Caco-2 (cell line): ENCODE measurements at regions not wholly inside any gene's neighbourhood (a gene's known extent, or its start where the extent isn't known, plus 50 kb on each side); places are given as distances from the start of the nearest gene placed in this dataset.

Source experiments
- BruUV-seq: library from RNA; stranded (reverse); fragments of 400-500 nt; replicated peaks from 2 replicates; lab custom pipeline; 2021; lab: Mats Ljungman, UMichigan
- CTCF ChIA-PET: fragments of 300-600 bp; sonication (Branson Sonifier 250); formaldehyde crosslinking; loops from one replicate; lab custom pipeline; 2022; ENCODE audit warnings: antibody characterized with exemption; lab: Charles Lee
- POLR2A ChIA-PET: fragments of 300-600 bp; sonication (Branson Sonifier 250); formaldehyde crosslinking; loops from one replicate; lab custom pipeline; 2022; ENCODE audit warnings: antibody characterized with exemption; lab: Charles Lee
- DNase-seq, 2 experiments: peaks; one replicate each; pipeline versions ENCODE4 v3.0.0 to v3.0.0-alpha.2; 2020 to 2022
- H3K27me3 ChIP-seq: replicated peaks from 2 replicates; pipeline ENCODE4 v1.6.0; 2011; ENCODE audit warnings: low read length; ENCODE audit not compliant: control insufficient read depth, insufficient read depth
- H3K36me3 ChIP-seq: 2 replicates; pipeline ENCODE4 v1.5.1; 2011; ENCODE audit warnings: low read length; ENCODE audit not compliant: control insufficient read depth, insufficient read depth
- H3K4me1 ChIP-seq: fragments of 250-450 bp; sonication (Bioruptor Pico); 2 replicates; pipeline ENCODE4 v1.5.1; 2020; ENCODE audit warnings: mild to moderate bottlenecking
- H3K4me3 ChIP-seq: 2 replicates; pipeline ENCODE4 v1.5.1; 2011; ENCODE audit warnings: low read depth, mild to moderate bottlenecking, control low read depth, low read length
- H3K9me3 ChIP-seq: fragments of 250-450 bp; sonication (Bioruptor Pico); 2 replicates; pipeline ENCODE4 v1.5.1; 2020; ENCODE audit warnings: mild to moderate bottlenecking, moderate library complexity
- H3K27ac Mint-ChIP-seq: one replicate; pipeline ENCODE4 v1.8.0; 2022; ENCODE audit warnings: mixed read lengths; ENCODE audit not compliant: unreplicated experiment
- H3K27me3 Mint-ChIP-seq: one replicate; pipeline ENCODE4 v1.8.0; 2022; ENCODE audit warnings: mixed read lengths; ENCODE audit not compliant: insufficient read depth, unreplicated experiment
- H3K36me3 Mint-ChIP-seq: one replicate; pipeline ENCODE4 v1.8.0; 2022; ENCODE audit warnings: mild to moderate bottlenecking, mixed read lengths; ENCODE audit not compliant: insufficient read depth, unreplicated experiment
- H3K4me1 Mint-ChIP-seq: one replicate; pipeline ENCODE4 v1.8.0; 2022; ENCODE audit warnings: low read depth, mixed read lengths; ENCODE audit not compliant: unreplicated experiment
- H3K4me3 Mint-ChIP-seq: one replicate; pipeline ENCODE4 v1.8.0; 2022; ENCODE audit warnings: mild to moderate bottlenecking, moderate library complexity, mixed read lengths; ENCODE audit not compliant: unreplicated experiment
- H3K9me3 Mint-ChIP-seq: one replicate; pipeline ENCODE4 v1.8.0; 2022; ENCODE audit warnings: mixed read lengths; ENCODE audit not compliant: unreplicated experiment
- CTCF ChIP-seq, 2 experiments: fragments of 200-600 bp in 1 of 2; IDR thresholded peaks; 1 replicate in 1 of 2; 2 replicates in 1 of 2; pipeline versions ENCODE4 v1.5.1 to v1.8.0; 2011 to 2022; ENCODE audit warnings: antibody characterized with exemption in 1 of 2, control low read depth in 1 of 2, inconsistent platforms in 1 of 2, low read depth in 1 of 2, low read length in 1 of 2, mild to moderate bottlenecking in 1 of 2, moderate library complexity in 1 of 2; ENCODE audit not compliant: insufficient read depth in 1 of 2, severe bottlenecking in 1 of 2, unreplicated experiment in 1 of 2
- intact Hi-C: fragments of 100-400 bp; cut with micrococcal nuclease; formaldehyde crosslinking; loops from one replicate; pipeline ENCODE4 v1.10.0; 2022; ENCODE audit not compliant: unreplicated experiment

GRCh38 chr11:37378958-37379357, 780.9 kb upstream of the RAG2 start:
- Histone ChIP-seq H3K36me3 (no peaks in the 10 kb centered on the region), H3K9me3 (peaks cover 5% of the 10 kb centered on the region; the same call in 1 of the 2 replicates), H3K27me3 (no peaks in the 10 kb centered on the region), H3K4me1 (no peaks in the 10 kb centered on the region), H3K4me3 (no peak overlapping the region)
- ChIA-PET CTCF (no interaction called here), POLR2A (no interaction called here)
- Mint-ChIP-seq H3K4me3 (no peak overlapping the region), H3K27me3 (no peaks in the 10 kb centered on the region), H3K9me3 (peaks cover 39% of the 10 kb centered on the region), H3K36me3 (no peaks in the 10 kb centered on the region), H3K4me1 (no peaks in the 10 kb centered on the region), H3K27ac (no peak overlapping the region)
- no TSS peak for BruUV-seq
- no peak for TF ChIP-seq CTCF (IDR thresholded peaks at IDR 0.05; ENCODE audit: insufficient read depth in 1 of 2, low read depth in 1 of 2, low read length in 1 of 2, severe bottlenecking in 1 of 2, unreplicated experiment in 1 of 2)
- DNase-seq, result no peak
- intact Hi-C loops, result no loop called here

DNA sequence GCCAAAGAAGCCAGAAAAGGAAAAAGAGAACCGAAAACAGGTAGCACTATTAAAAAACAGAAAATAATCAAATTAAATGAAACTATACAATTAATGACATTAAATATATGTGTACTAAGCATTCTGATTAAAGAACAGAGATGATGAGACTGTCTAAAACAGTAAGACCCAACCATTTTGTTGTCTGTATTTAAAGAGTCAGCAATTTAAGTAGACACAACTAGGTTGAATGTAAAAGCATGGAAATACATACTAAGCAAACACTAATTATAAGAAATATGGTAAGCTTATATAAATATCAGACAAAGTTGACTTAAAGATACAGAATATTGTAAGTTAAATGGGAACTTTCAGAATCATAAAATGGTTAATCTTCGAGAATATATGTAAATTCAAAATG, 774.6 kb upstream of the RAG2 start:
- 0 out of 2 replicates have a peak, but pooled peaks cover 5% of the 10 kb centered on the region for H3K9me3 ChIP-seq
- DNase-seq, result no peak
- no peaks in the 10 kb centered on the region for H3K27me3 ChIP-seq
- no peaks in the 10 kb centered on the region for H3K4me1 Mint-ChIP-seq
- ChIA-PET POLR2A (no interaction called here), CTCF (interaction anchor here (0.6 kb wide), 1 partner anchor 453 kb away, joined by 3 read pairs; no protein-coding TSS in a partner anchor)
- no peaks in the 10 kb centered on the region for H3K4me1 ChIP-seq
- no peaks in the 10 kb centered on the region for H3K36me3 ChIP-seq
- H3K36me3 Mint-ChIP-seq, result no peaks in the 10 kb centered on the region
- H3K27me3 Mint-ChIP-seq, result no peaks in the 10 kb centered on the region
- no peak for TF ChIP-seq CTCF (IDR thresholded peaks at IDR 0.05; ENCODE audit: insufficient read depth in 1 of 2, low read depth in 1 of 2, low read length in 1 of 2, severe bottlenecking in 1 of 2, unreplicated experiment in 1 of 2)
- intact Hi-C loops, result no loop called here
- no peak overlapping the region for H3K4me3 Mint-ChIP-seq
- peaks cover 23% of the 10 kb centered on the region for H3K9me3 Mint-ChIP-seq
- no TSS peak for BruUV-seq
- no peak overlapping the region for H3K4me3 ChIP-seq
- H3K27ac Mint-ChIP-seq, result no peak overlapping the region

DNA sequence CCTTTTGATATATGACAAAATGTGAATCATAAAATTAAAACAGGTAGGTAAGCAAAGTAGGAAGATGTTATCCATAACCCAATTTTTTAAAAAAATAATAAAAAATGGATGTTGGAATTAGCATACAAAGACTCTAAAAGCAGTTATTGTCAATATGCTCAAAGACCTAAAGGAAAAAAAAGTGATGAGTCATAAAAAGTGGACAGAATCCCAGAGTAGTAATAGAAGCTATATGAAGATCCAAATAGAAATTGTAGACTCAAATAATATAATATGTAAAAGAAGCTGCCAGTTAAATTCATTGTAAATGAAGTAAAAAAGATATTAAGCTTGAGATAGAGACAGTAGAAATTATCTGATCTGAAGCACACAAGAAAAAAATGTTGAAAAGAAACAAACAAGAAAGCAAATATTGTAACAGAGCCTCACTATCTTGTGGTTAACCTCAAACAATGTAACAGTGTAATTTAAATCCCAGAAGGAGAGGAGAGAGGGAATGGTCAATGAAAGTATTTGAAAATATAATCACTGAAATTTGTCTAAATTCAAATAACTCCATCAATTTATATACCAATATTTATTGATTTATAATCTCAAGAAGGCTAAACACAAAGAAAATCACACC, 773.4 kb upstream of the RAG2 start:
- 0 out of 2 replicates have a peak, but pooled peaks cover 2% of the 10 kb centered on the region for H3K9me3 ChIP-seq
- H3K4me3 Mint-ChIP-seq, result no peak overlapping the region
- ChIA-PET CTCF (no interaction called here), POLR2A (no interaction called here)
- TF ChIP-seq CTCF (IDR thresholded peaks at IDR 0.05; ENCODE audit: insufficient read depth in 1 of 2, low read depth in 1 of 2, low read length in 1 of 2, severe bottlenecking in 1 of 2, unreplicated experiment in 1 of 2), result no peak
- H3K27me3 ChIP-seq, result no peaks in the 10 kb centered on the region
- DNase-seq, result no peak
- no peaks in the 10 kb centered on the region for H3K27me3 Mint-ChIP-seq
- no peak overlapping the region for H3K4me3 ChIP-seq
- no peaks in the 10 kb centered on the region for H3K36me3 Mint-ChIP-seq
- H3K4me1 Mint-ChIP-seq, result no peaks in the 10 kb centered on the region
- no TSS peak for BruUV-seq
- intact Hi-C loops, result no loop called here
- no peaks in the 10 kb centered on the region for H3K4me1 ChIP-seq
- no peak overlapping the region for H3K27ac Mint-ChIP-seq
- H3K36me3 ChIP-seq, result no peaks in the 10 kb centered on the region
- H3K9me3 Mint-ChIP-seq, result peaks cover 22% of the 10 kb centered on the region
